ENCODE measurements at regions not wholly inside any gene's neighbourhood (a gene's known extent, or its start where the extent isn't known, plus 50 kb on each side); places are given as distances from the start of the nearest gene placed in this dataset.

DNA sequence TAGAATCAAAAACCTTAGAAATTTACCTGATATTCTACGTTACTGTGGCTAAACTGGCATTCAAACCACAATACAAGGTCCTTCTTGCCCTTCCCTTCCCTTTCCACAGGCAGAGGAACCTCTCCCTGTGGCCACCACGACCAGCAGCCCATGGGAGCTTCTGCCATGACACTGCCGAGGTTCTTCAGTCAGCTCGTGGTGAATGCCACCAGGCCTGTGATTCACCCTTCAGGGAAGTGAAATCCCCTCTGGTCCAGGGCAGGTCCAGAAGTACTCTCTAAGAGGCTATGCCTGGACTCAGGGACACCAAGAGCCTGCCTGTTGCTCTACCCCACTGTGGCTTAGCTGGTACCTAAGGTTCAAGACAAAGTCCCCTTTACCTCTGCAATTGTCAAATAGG, 123.0 kb downstream of the HTR1B start:
- TF ChIP-seq TAF1 (IDR thresholded peaks at IDR 0.05; ENCODE audit: borderline replicate concordance, low read depth, low read length) (no peak), POLR2AphosphoS5 (IDR thresholded peaks at IDR 0.05; ENCODE audit: low read depth, low read length) (no peak), POLR2A (IDR thresholded peaks at IDR 0.05; ENCODE audit: low read depth, low read length) (no peak)
